PFSK-1 (cell line): ENCODE measurements at regions not wholly inside any gene's neighbourhood (a gene's known extent, or its start where the extent isn't known, plus 50 kb on each side); places are given as distances from the start of the nearest gene placed in this dataset.

Source experiments
- FOXP2 ChIP-seq: optimal IDR thresholded peaks from 2 replicates; pipeline ENCODE3; 2011; ENCODE audit warnings: borderline replicate concordance, control low read depth, inconsistent platforms; ENCODE audit not compliant: insufficient read depth; ENCODE audit errors: extremely low read length, extremely low read depth
- POLR2AphosphoS5 ChIP-seq: IDR thresholded peaks from 2 replicates; pipeline ENCODE4 v1.6.1; 2012; ENCODE audit warnings: low read depth, mild to moderate bottlenecking, control low read depth, low read length, moderate library complexity
- SIN3A ChIP-seq: IDR thresholded peaks from 2 replicates; pipeline ENCODE4 v1.6.1; 2012; ENCODE audit warnings: mild to moderate bottlenecking, low read length, moderate library complexity, borderline replicate concordance; ENCODE audit not compliant: insufficient read depth
- TAF1 ChIP-seq: IDR thresholded peaks from 2 replicates; pipeline ENCODE4 v1.6.1; 2012; ENCODE audit warnings: low read length, control low read depth, borderline replicate concordance; ENCODE audit not compliant: insufficient read depth
- TF ChIP-seq, protein P1 (sequence below), 2 experiments: IDR thresholded peaks; 2 replicates each; pipeline versions ENCODE4 v1.6.1 to v1.8.0; 2011 to 2012; ENCODE audit warnings: low read depth in 2 of 2, low read length in 2 of 2, control low read depth in 1 of 2, inconsistent platforms in 1 of 2, mild to moderate bottlenecking in 1 of 2, moderate library complexity in 1 of 2; ENCODE audit not compliant: insufficient read depth in 1 of 2

DNA sequence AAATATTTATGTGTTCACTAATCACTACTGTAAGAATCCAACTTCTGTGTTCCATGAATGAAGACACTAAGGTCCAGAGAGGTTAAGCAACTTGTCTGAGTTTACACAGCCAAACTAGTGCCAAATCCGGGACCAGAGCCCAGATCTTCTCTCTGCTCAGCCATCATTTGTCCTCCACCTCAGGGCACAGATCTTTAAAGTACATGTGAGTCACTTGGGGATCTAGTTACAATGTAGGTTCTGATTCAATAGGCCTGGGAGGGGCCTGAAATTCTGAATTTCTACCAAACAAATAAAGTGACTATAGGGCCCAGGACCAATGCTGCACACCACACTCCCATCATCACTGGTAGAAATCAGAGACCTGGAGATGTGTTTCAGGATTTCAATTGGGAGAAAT is 162.9 kb downstream of the GXYLT1 start:
- TF ChIP-seq, protein P1, sequence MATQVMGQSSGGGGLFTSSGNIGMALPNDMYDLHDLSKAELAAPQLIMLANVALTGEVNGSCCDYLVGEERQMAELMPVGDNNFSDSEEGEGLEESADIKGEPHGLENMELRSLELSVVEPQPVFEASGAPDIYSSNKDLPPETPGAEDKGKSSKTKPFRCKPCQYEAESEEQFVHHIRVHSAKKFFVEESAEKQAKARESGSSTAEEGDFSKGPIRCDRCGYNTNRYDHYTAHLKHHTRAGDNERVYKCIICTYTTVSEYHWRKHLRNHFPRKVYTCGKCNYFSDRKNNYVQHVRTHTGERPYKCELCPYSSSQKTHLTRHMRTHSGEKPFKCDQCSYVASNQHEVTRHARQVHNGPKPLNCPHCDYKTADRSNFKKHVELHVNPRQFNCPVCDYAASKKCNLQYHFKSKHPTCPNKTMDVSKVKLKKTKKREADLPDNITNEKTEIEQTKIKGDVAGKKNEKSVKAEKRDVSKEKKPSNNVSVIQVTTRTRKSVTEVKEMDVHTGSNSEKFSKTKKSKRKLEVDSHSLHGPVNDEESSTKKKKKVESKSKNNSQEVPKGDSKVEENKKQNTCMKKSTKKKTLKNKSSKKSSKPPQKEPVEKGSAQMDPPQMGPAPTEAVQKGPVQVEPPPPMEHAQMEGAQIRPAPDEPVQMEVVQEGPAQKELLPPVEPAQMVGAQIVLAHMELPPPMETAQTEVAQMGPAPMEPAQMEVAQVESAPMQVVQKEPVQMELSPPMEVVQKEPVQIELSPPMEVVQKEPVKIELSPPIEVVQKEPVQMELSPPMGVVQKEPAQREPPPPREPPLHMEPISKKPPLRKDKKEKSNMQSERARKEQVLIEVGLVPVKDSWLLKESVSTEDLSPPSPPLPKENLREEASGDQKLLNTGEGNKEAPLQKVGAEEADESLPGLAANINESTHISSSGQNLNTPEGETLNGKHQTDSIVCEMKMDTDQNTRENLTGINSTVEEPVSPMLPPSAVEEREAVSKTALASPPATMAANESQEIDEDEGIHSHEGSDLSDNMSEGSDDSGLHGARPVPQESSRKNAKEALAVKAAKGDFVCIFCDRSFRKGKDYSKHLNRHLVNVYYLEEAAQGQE (IDR thresholded peaks at IDR 0.05; ENCODE audit: insufficient read depth in 1 of 2, low read depth in 2 of 2, low read length in 2 of 2), result no peak
- TF ChIP-seq TAF1 (no peak), FOXP2 (no peak), SIN3A (no peak), POLR2AphosphoS5 (no peak)

DNA sequence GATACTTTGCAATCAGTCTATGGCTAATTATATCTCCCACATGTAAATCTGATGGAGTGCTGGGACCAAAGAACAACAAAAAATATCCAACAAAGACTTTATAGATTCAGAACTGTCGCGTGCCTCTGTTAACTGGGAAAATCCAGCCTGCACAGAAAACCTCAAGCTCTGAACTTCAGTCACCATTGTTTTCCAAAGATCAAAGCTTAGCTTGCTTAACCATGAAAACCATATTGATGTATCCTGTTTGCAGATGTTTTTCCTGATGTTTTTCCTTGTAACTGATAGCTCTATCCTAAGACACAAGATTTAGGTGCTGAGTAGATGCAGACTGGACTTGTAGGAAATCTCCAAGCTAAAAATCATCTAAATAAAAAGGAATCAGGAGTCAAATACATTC is 163.7 kb downstream of the GXYLT1 start:
- no peak for TF ChIP-seq SIN3A
- TF ChIP-seq POLR2AphosphoS5, result no peak
- TF ChIP-seq, protein P1 (IDR thresholded peaks at IDR 0.05; ENCODE audit: insufficient read depth in 1 of 2, low read depth in 2 of 2, low read length in 2 of 2), result no peak
- TF ChIP-seq TAF1, result no peak
- TF ChIP-seq FOXP2, result no peak

DNA sequence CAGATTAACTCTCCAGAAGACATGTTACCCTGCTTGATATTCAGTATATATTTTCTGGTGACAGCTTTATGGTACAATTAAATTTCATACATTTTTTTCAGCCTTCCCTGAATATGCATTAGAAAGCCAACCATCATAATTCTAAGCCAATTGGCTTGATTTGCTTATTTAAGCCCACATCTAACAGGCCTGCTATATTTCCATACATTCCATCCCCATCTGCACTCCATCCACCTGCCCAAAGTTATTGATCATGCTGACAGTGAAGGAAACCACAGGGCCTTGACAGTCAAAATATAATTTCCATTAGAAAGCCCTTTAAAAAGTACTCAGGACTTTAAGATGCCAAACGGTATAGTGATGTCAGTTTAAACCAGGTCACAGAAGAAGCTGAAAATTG is 164.3 kb downstream of the GXYLT1 start:
- TF ChIP-seq, protein P1 (IDR thresholded peaks at IDR 0.05; ENCODE audit: insufficient read depth in 1 of 2, low read depth in 2 of 2, low read length in 2 of 2), result no peak

DNA sequence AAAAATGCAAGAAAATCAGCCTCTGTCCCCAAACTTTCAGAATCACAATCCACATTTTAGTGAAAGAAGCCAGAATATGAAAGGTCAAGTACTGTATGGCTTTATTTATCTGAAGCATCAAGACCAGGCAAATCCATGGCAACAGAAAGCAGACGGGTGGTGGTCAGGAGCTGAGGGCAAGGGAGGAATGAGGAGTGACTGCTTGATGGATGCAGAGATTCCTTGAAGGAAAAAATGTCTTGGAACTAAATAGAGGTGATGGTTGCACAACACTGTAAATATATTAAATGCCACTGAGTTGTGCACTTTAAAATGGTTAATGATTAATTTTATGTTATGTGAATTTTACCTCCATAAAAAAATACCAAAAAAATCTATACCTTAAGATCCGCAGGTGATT is 165.1 kb downstream of the GXYLT1 start:
- TF ChIP-seq TAF1 (no peak), POLR2AphosphoS5 (no peak), SIN3A (no peak), FOXP2 (no peak)
- TF ChIP-seq, protein P1 (IDR thresholded peaks at IDR 0.05; ENCODE audit: insufficient read depth in 1 of 2, low read depth in 2 of 2, low read length in 2 of 2), result no peak

DNA sequence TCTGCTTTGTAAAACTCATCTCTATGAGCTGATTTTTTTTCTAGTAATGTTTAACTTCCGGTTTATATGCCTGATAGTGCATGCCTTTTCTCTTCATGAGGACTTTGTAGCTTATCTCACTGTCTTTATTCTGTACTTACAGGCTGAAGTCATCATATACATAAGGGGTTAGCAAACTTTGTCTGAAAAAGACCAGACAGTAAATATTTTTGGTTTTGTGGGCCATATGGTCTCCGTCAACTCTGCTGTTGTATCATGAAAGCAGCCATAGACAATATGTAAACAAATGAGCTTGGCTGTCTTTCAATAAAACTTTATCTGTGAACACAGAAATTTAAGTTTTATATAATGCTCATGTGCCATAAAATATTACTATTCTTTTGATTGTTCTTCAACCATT is 172.1 kb downstream of the GXYLT1 start:
- TF ChIP-seq POLR2AphosphoS5 (no peak), TAF1 (no peak), FOXP2 (no peak)
- TF ChIP-seq, protein P1 (IDR thresholded peaks at IDR 0.05; ENCODE audit: insufficient read depth in 1 of 2, low read depth in 2 of 2, low read length in 2 of 2), result no peak
